Neural progenitor cell (in vitro differentiated cells): ENCODE measurements at regions not wholly inside any gene's neighbourhood (a gene's known extent, or its start where the extent isn't known, plus 50 kb on each side); places are given as distances from the start of the nearest gene placed in this dataset.

ENCODE experiments used
- DNase-seq: peaks from one replicate; pipeline ENCODE4 v3.0.0-alpha.2; 2016; ENCODE audit warnings: low spot score
- H2AFZ ChIP-seq: fragments of 200-600 bp; sonication (generic); replicated peaks from 2 replicates; pipeline ENCODE4 v1.6.1; 2016; ENCODE audit warnings: antibody characterized with exemption
- H3F3A ChIP-seq: fragments of 200-600 bp; sonication (generic); 2 replicates; pipeline ENCODE4 v1.6.1; 2016; ENCODE audit warnings: antibody characterized with exemption, low read depth
- H3K27ac ChIP-seq: fragments of 200-600 bp; sonication (generic); 2 replicates; pipeline ENCODE4 v1.5.1; 2016; ENCODE audit warnings: mild to moderate bottlenecking
- H3K27me3 ChIP-seq: fragments of 200-600 bp; sonication (generic); 2 replicates; pipeline ENCODE4 v1.6.1; 2016; ENCODE audit warnings: mild to moderate bottlenecking, moderate library complexity
- H3K36me3 ChIP-seq: fragments of 200-600 bp; sonication (generic); 2 replicates; pipeline ENCODE4 v1.5.1; 2016
- H3K4me1 ChIP-seq: fragments of 200-600 bp; sonication (generic); 2 replicates; pipeline ENCODE4 v1.6.1; 2016; ENCODE audit warnings: mixed run types
- H3K4me2 ChIP-seq: fragments of 200-600 bp; sonication (generic); 2 replicates; pipeline ENCODE4 v1.6.1; 2016
- H3K4me3 ChIP-seq: fragments of 200-600 bp; sonication (generic); 2 replicates; pipeline ENCODE4 v1.5.1; 2016
- H3K79me2 ChIP-seq: fragments of 200-600 bp; sonication (generic); 2 replicates; pipeline ENCODE4 v1.6.1; 2016; ENCODE audit warnings: low read depth
- H3K9ac ChIP-seq: fragments of 200-600 bp; sonication (generic); 2 replicates; pipeline ENCODE4 v1.6.1; 2016
- H3K9me3 ChIP-seq: fragments of 200-600 bp; sonication (generic); 2 replicates; pipeline ENCODE4 v1.5.1; 2016; ENCODE audit warnings: low read depth
- H4K20me1 ChIP-seq: fragments of 200-600 bp; sonication (generic); 2 replicates; pipeline ENCODE4 v1.6.1; 2016; ENCODE audit warnings: low read depth
- H3K27ac Mint-ChIP-seq: 3 replicates; pipeline ENCODE4 v1.8.0; 2021; ENCODE audit warnings: mixed read lengths
- H3K27me3 Mint-ChIP-seq: 2 replicates; pipeline ENCODE4 v1.8.0; 2022; ENCODE audit warnings: low read depth, mild to moderate bottlenecking, inconsistent platforms, moderate library complexity, mixed read lengths; ENCODE audit not compliant: insufficient read depth
- H3K36me3 Mint-ChIP-seq: 3 replicates; pipeline ENCODE4 v1.8.0; 2021; ENCODE audit warnings: mixed read lengths
- H3K4me1 Mint-ChIP-seq: 3 replicates; pipeline ENCODE4 v1.8.0; 2021; ENCODE audit warnings: mixed read lengths
- H3K4me3 Mint-ChIP-seq: 3 replicates; pipeline ENCODE4 v1.8.0; 2021; ENCODE audit warnings: mild to moderate bottlenecking, moderate library complexity, mixed read lengths
- H3K9me3 Mint-ChIP-seq: 3 replicates; pipeline ENCODE4 v1.8.0; 2020; ENCODE audit warnings: mixed read lengths
- CTCF ChIP-seq: fragments of 200-600 bp; sonication (generic); IDR thresholded peaks from 2 replicates; pipeline ENCODE4 v1.5.1; 2017; ENCODE audit warnings: antibody characterized with exemption, mild to moderate bottlenecking
- EZH2 ChIP-seq: fragments of 200-600 bp; sonication (generic); IDR thresholded peaks from 2 replicates; pipeline ENCODE4 v1.6.1; 2017; ENCODE audit warnings: antibody characterized with exemption, mild to moderate bottlenecking, moderate library complexity
- EZH2phosphoT487 ChIP-seq: fragments of 200-600 bp; sonication (generic); IDR thresholded peaks from 2 replicates; pipeline ENCODE4 v1.6.1; 2017; ENCODE audit warnings: antibody characterized with exemption

- TF ChIP-seq CTCF = no peak
- Mint-ChIP-seq H3K36me3 (no peaks in the 10 kb centered on the region), H3K9me3 (no peaks in the 10 kb centered on the region), H3K4me1 (peaks cover 2% of the 10 kb centered on the region), H3K27me3 (no peaks in the 10 kb centered on the region), H3K27ac (no peak overlapping the region), H3K4me3 (no peak overlapping the region)
- no peak overlapping the region for H3K4me3 ChIP-seq
- H3K79me2 ChIP-seq = no peaks in the 10 kb centered on the region
- no peak overlapping the region for H3K9ac ChIP-seq
- H3K27me3 ChIP-seq = no peaks in the 10 kb centered on the region
- no peak overlapping the region for H3K4me2 ChIP-seq
- H3K27ac ChIP-seq = no peak overlapping the region
- DNase-seq = no peak
- H3F3A ChIP-seq = no peaks in the 10 kb centered on the region
- H3K9me3 ChIP-seq = no peaks in the 10 kb centered on the region
- no peaks in the 10 kb centered on the region for H3K4me1 ChIP-seq
- H4K20me1 ChIP-seq = no peaks in the 10 kb centered on the region
- H3K36me3 ChIP-seq = no peaks in the 10 kb centered on the region
- H2AFZ ChIP-seq = no peak overlapping the region
Observed at GRCh38 chr2:198715302-198715835, 742.4 kb downstream of the SATB2 start.

GRCh38 chr2:198712485-198712884 is 745.3 kb downstream of the SATB2 start:
- no peak overlapping the region for H3K4me2 ChIP-seq
- H3K79me2 ChIP-seq = no peaks in the 10 kb centered on the region
- DNase-seq = no peak
- no peaks in the 10 kb centered on the region for H3K9me3 Mint-ChIP-seq
- H3K27me3 ChIP-seq = no peaks in the 10 kb centered on the region
- H3K9ac ChIP-seq = no peak overlapping the region
- no peaks in the 10 kb centered on the region for H3K36me3 Mint-ChIP-seq
- peaks cover 2% of the 10 kb centered on the region for H3K4me1 Mint-ChIP-seq
- no peaks in the 10 kb centered on the region for H3K4me1 ChIP-seq
- H3K27ac Mint-ChIP-seq = no peak overlapping the region
- H3K27ac ChIP-seq = no peak overlapping the region
- no peak overlapping the region for H2AFZ ChIP-seq
- TF ChIP-seq EZH2 (no peak), EZH2phosphoT487 (no peak), CTCF (no peak)
- H3K27me3 Mint-ChIP-seq = peaks cover 2% of the 10 kb centered on the region
- no peaks in the 10 kb centered on the region for H4K20me1 ChIP-seq
- no peaks in the 10 kb centered on the region for H3K9me3 ChIP-seq
- H3K4me3 Mint-ChIP-seq = no peak overlapping the region
- H3K36me3 ChIP-seq = no peaks in the 10 kb centered on the region
- no peaks in the 10 kb centered on the region for H3F3A ChIP-seq
- no peak overlapping the region for H3K4me3 ChIP-seq

GRCh38 chr2:198711484-198711883 is 746.3 kb downstream of the SATB2 start:
- no peak overlapping the region for H3K4me3 ChIP-seq
- no peak overlapping the region for H3K27ac ChIP-seq
- H3K27me3 Mint-ChIP-seq = peaks cover 2% of the 10 kb centered on the region
- H3K4me2 ChIP-seq = no peak overlapping the region
- H3K9ac ChIP-seq = no peak overlapping the region
- H3K4me3 Mint-ChIP-seq = no peak overlapping the region
- no peaks in the 10 kb centered on the region for H3K9me3 Mint-ChIP-seq
- peak overlapping the region; percentile 38 for H3K27ac Mint-ChIP-seq
- no peaks in the 10 kb centered on the region for H3F3A ChIP-seq
- no peaks in the 10 kb centered on the region for H3K79me2 ChIP-seq
- no peaks in the 10 kb centered on the region for H3K36me3 ChIP-seq
- no peaks in the 10 kb centered on the region for H3K4me1 ChIP-seq
- TF ChIP-seq CTCF (no peak), EZH2 (no peak), EZH2phosphoT487 (no peak)
- no peaks in the 10 kb centered on the region for H3K27me3 ChIP-seq
- no peaks in the 10 kb centered on the region for H3K36me3 Mint-ChIP-seq
- H3K9me3 ChIP-seq = no peaks in the 10 kb centered on the region
- no peaks in the 10 kb centered on the region for H4K20me1 ChIP-seq
- no peak for DNase-seq
- no peak overlapping the region for H2AFZ ChIP-seq
- peaks cover 2% of the 10 kb centered on the region for H3K4me1 Mint-ChIP-seq
